ENCODE measurements at regions not wholly inside any gene's neighbourhood (a gene's known extent, or its start where the extent isn't known, plus 50 kb on each side); places are given as distances from the start of the nearest gene placed in this dataset.
"Not testable (repeated sequence)": the region's sequence is repeated elsewhere in the genome, so short reads cannot be mapped to it uniquely, and the experiment has no call there.

GRCh38 chr6:125432963-125433362 lies 131.2 kb upstream of the HDDC2 start:
- DNase-seq, result no peak

GRCh38 chr6:125434760-125435159 lies 133.0 kb upstream of the HDDC2 start:
- DNase-seq, result no peak

GRCh38 chr6:125439512-125439911 lies 137.7 kb upstream of the HDDC2 start:
- no peak for DNase-seq

GRCh38 chr6:125444006-125444923 lies 142.5 kb upstream of the HDDC2 start:
- no peak for DNase-seq

GRCh38 chr6:125445054-125445453 lies 143.3 kb upstream of the HDDC2 start:
- DNase-seq, result no peak

GRCh38 chr6:125446011-125446410 lies 144.2 kb upstream of the HDDC2 start:
- no peak for DNase-seq

- no peak for DNase-seq
Measured at GRCh38 chr6:125451750-125452149, 150.0 kb upstream of the HDDC2 start.

GRCh38 chr6:125453516-125453915 lies 151.7 kb upstream of the HDDC2 start:
- no peak for DNase-seq

- no peak for DNase-seq
Measured at GRCh38 chr6:125454351-125454750, 152.6 kb upstream of the HDDC2 start.

GRCh38 chr6:125458493-125458892 lies 156.7 kb upstream of the HDDC2 start:
- DNase-seq, result not testable (repeated sequence)

GRCh38 chr6:125465332-125465731 lies 163.6 kb upstream of the HDDC2 start:
- not testable (repeated sequence) for DNase-seq

- DNase-seq, result no peak
Measured at GRCh38 chr6:125469915-125470314, 168.1 kb upstream of the HDDC2 start.

- no peak for DNase-seq
Measured at GRCh38 chr6:125471667-125472066, 169.9 kb upstream of the HDDC2 start.

- DNase-seq, result no peak
Measured at GRCh38 chr6:125474061-125474460, 172.3 kb upstream of the HDDC2 start.

- DNase-seq, result no peak
Measured at GRCh38 chr6:125477156-125477555, 175.4 kb upstream of the HDDC2 start.

- no peak for DNase-seq
Measured at GRCh38 chr6:125477844-125478243, 176.1 kb upstream of the HDDC2 start.

GRCh38 chr6:125480146-125480545 lies 178.4 kb upstream of the HDDC2 start:
- DNase-seq, result no peak

- no peak for DNase-seq
Measured at GRCh38 chr6:125480571-125480970, 178.8 kb upstream of the HDDC2 start.

GRCh38 chr6:125481056-125481455 lies 179.3 kb upstream of the HDDC2 start:
- DNase-seq, result no peak

GRCh38 chr6:125485757-125486156 lies 184.0 kb upstream of the HDDC2 start:
- no peak for DNase-seq

- no peak for DNase-seq
Measured at GRCh38 chr6:125486881-125487280, 185.1 kb upstream of the HDDC2 start.

- no peak for DNase-seq
Measured at GRCh38 chr6:125489579-125490285, 188.0 kb upstream of the HDDC2 start.

GRCh38 chr6:125491860-125492618 lies 190.3 kb upstream of the HDDC2 start:
- DNase-seq, result no peak
